Neural progenitor cell (in vitro differentiated cells): ENCODE measurements at regions not wholly inside any gene's neighbourhood (a gene's known extent, or its start where the extent isn't known, plus 50 kb on each side); places are given as distances from the start of the nearest gene placed in this dataset.

Experiments used
- DNase-seq: peaks from one replicate; pipeline ENCODE4 v3.0.0-alpha.2; 2016; ENCODE audit warnings: low spot score
- H2AFZ ChIP-seq: fragments of 200-600 bp; sonication (generic); replicated peaks from 2 replicates; pipeline ENCODE4 v1.6.1; 2016; ENCODE audit warnings: antibody characterized with exemption
- H3F3A ChIP-seq: fragments of 200-600 bp; sonication (generic); 2 replicates; pipeline ENCODE4 v1.6.1; 2016; ENCODE audit warnings: antibody characterized with exemption, low read depth
- H3K27ac ChIP-seq: fragments of 200-600 bp; sonication (generic); 2 replicates; pipeline ENCODE4 v1.5.1; 2016; ENCODE audit warnings: mild to moderate bottlenecking
- H3K27me3 ChIP-seq: fragments of 200-600 bp; sonication (generic); 2 replicates; pipeline ENCODE4 v1.6.1; 2016; ENCODE audit warnings: mild to moderate bottlenecking, moderate library complexity
- H3K36me3 ChIP-seq: fragments of 200-600 bp; sonication (generic); 2 replicates; pipeline ENCODE4 v1.5.1; 2016
- H3K4me1 ChIP-seq: fragments of 200-600 bp; sonication (generic); 2 replicates; pipeline ENCODE4 v1.6.1; 2016; ENCODE audit warnings: mixed run types
- H3K4me2 ChIP-seq: fragments of 200-600 bp; sonication (generic); 2 replicates; pipeline ENCODE4 v1.6.1; 2016
- H3K4me3 ChIP-seq: fragments of 200-600 bp; sonication (generic); 2 replicates; pipeline ENCODE4 v1.5.1; 2016
- H3K79me2 ChIP-seq: fragments of 200-600 bp; sonication (generic); 2 replicates; pipeline ENCODE4 v1.6.1; 2016; ENCODE audit warnings: low read depth
- H3K9ac ChIP-seq: fragments of 200-600 bp; sonication (generic); 2 replicates; pipeline ENCODE4 v1.6.1; 2016
- H3K9me3 ChIP-seq: fragments of 200-600 bp; sonication (generic); 2 replicates; pipeline ENCODE4 v1.5.1; 2016; ENCODE audit warnings: low read depth
- H4K20me1 ChIP-seq: fragments of 200-600 bp; sonication (generic); 2 replicates; pipeline ENCODE4 v1.6.1; 2016; ENCODE audit warnings: low read depth
- H3K27ac Mint-ChIP-seq: 3 replicates; pipeline ENCODE4 v1.8.0; 2021; ENCODE audit warnings: mixed read lengths
- H3K27me3 Mint-ChIP-seq: 2 replicates; pipeline ENCODE4 v1.8.0; 2022; ENCODE audit warnings: low read depth, mild to moderate bottlenecking, inconsistent platforms, moderate library complexity, mixed read lengths; ENCODE audit not compliant: insufficient read depth
- H3K36me3 Mint-ChIP-seq: 3 replicates; pipeline ENCODE4 v1.8.0; 2021; ENCODE audit warnings: mixed read lengths
- H3K4me1 Mint-ChIP-seq: 3 replicates; pipeline ENCODE4 v1.8.0; 2021; ENCODE audit warnings: mixed read lengths
- H3K4me3 Mint-ChIP-seq: 3 replicates; pipeline ENCODE4 v1.8.0; 2021; ENCODE audit warnings: mild to moderate bottlenecking, moderate library complexity, mixed read lengths
- H3K9me3 Mint-ChIP-seq: 3 replicates; pipeline ENCODE4 v1.8.0; 2020; ENCODE audit warnings: mixed read lengths
- CTCF ChIP-seq: fragments of 200-600 bp; sonication (generic); IDR thresholded peaks from 2 replicates; pipeline ENCODE4 v1.5.1; 2017; ENCODE audit warnings: antibody characterized with exemption, mild to moderate bottlenecking
- EZH2 ChIP-seq: fragments of 200-600 bp; sonication (generic); IDR thresholded peaks from 2 replicates; pipeline ENCODE4 v1.6.1; 2017; ENCODE audit warnings: antibody characterized with exemption, mild to moderate bottlenecking, moderate library complexity
- EZH2phosphoT487 ChIP-seq: fragments of 200-600 bp; sonication (generic); IDR thresholded peaks from 2 replicates; pipeline ENCODE4 v1.6.1; 2017; ENCODE audit warnings: antibody characterized with exemption

DNA sequence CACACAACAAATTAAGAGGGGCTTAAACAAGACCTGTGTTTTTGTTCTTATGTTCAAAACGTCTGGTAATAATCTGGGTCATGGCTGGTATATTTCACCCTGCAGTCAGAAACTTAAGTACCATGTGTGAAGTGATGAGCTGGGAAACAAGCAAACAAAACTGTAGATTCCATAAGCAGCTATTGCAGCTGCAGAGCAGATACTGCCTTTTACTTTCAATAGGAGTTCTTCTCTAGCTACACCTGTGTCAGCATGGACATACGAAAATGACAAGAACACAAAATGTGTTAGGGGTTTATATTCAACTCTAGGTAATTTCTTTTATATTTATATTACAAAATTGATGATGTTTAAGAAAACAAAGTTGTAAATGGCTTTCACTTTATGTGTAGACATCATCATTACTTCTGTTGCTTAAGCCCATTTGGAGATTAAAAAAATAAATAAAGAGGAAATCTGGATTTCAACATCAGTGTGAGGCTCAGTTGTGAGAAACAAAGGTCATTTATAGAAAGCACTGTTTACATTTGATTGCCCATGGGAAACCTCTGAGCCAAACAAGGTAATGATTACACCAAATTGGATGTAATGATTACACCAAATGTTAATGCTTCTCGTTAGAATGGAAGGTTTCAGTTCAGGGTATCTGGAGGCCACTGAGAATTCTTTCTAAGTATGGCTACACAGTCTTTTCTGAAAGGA, 451.0 kb upstream of the SLC10A2 start:
- Mint-ChIP-seq H3K4me3 (no peak overlapping the region), H3K9me3 (no peaks in the 10 kb centered on the region), H3K27ac (no peak overlapping the region), H3K4me1 (peaks cover 17% of the 10 kb centered on the region), H3K36me3 (no peaks in the 10 kb centered on the region), H3K27me3 (peaks cover 3% of the 10 kb centered on the region)
- DNase-seq: no peak
- TF ChIP-seq CTCF (no peak), EZH2 (no peak), EZH2phosphoT487 (no peak)
- H3K4me2 ChIP-seq: no peak overlapping the region
- no peaks in the 10 kb centered on the region for H3K27me3 ChIP-seq
- H3F3A ChIP-seq: peaks cover 19% of the 10 kb centered on the region
- H3K79me2 ChIP-seq: no peaks in the 10 kb centered on the region
- no peak overlapping the region for H3K27ac ChIP-seq
- no peak overlapping the region for H2AFZ ChIP-seq
- no peak overlapping the region for H3K9ac ChIP-seq
- H3K9me3 ChIP-seq: no peaks in the 10 kb centered on the region
- no peaks in the 10 kb centered on the region for H4K20me1 ChIP-seq
- H3K4me1 ChIP-seq: peaks cover 21% of the 10 kb centered on the region
- H3K4me3 ChIP-seq: no peak overlapping the region
- no peaks in the 10 kb centered on the region for H3K36me3 ChIP-seq

- DNase-seq: peak; percentile 55
- Histone ChIP-seq H3K27me3 (no peaks in the 10 kb centered on the region), H2AFZ (no peak overlapping the region), H3K79me2 (no peaks in the 10 kb centered on the region), H3K36me3 (no peaks in the 10 kb centered on the region), H4K20me1 (no peaks in the 10 kb centered on the region), H3K27ac (peak overlapping the region; percentile 81), H3K4me3 (no peak overlapping the region), H3K4me2 (peak overlapping the region; percentile 71), H3K4me1 (peaks cover 21% of the 10 kb centered on the region), H3K9ac (no peak overlapping the region), H3K9me3 (no peaks in the 10 kb centered on the region), H3F3A (peaks cover 19% of the 10 kb centered on the region)
- H3K36me3 Mint-ChIP-seq: no peaks in the 10 kb centered on the region
- H3K27me3 Mint-ChIP-seq: peaks cover 3% of the 10 kb centered on the region
- TF ChIP-seq EZH2phosphoT487 (no peak), EZH2 (no peak), CTCF (no peak)
- H3K4me1 Mint-ChIP-seq: peaks cover 17% of the 10 kb centered on the region
- H3K9me3 Mint-ChIP-seq: no peaks in the 10 kb centered on the region
- peak overlapping the region; percentile 61 for H3K27ac Mint-ChIP-seq
- no peak overlapping the region for H3K4me3 Mint-ChIP-seq
Observed at GRCh38 chr13:103516015-103516795, 450.0 kb upstream of the SLC10A2 start.

GRCh38 chr13:103515410-103515809, 449.2 kb upstream of the SLC10A2 start:
- TF ChIP-seq EZH2phosphoT487 (no peak), CTCF (no peak), EZH2 (no peak)
- no peak overlapping the region for H3K4me3 ChIP-seq
- Mint-ChIP-seq H3K9me3 (no peaks in the 10 kb centered on the region), H3K4me1 (peaks cover 17% of the 10 kb centered on the region), H3K27me3 (peaks cover 3% of the 10 kb centered on the region), H3K27ac (no peak overlapping the region), H3K36me3 (no peaks in the 10 kb centered on the region), H3K4me3 (no peak overlapping the region)
- H3F3A ChIP-seq: peaks cover 19% of the 10 kb centered on the region
- H3K9me3 ChIP-seq: no peaks in the 10 kb centered on the region
- H3K27me3 ChIP-seq: no peaks in the 10 kb centered on the region
- H3K36me3 ChIP-seq: no peaks in the 10 kb centered on the region
- H3K4me2 ChIP-seq: peak overlapping the region; percentile 71
- no peaks in the 10 kb centered on the region for H4K20me1 ChIP-seq
- DNase-seq: no peak
- no peak overlapping the region for H3K27ac ChIP-seq
- H3K9ac ChIP-seq: no peak overlapping the region
- no peaks in the 10 kb centered on the region for H3K79me2 ChIP-seq
- no peak overlapping the region for H2AFZ ChIP-seq
- H3K4me1 ChIP-seq: peaks cover 21% of the 10 kb centered on the region
